GM19324 (cell line): ENCODE measurements at regions not wholly inside any gene's neighbourhood (a gene's known extent, or its start where the extent isn't known, plus 50 kb on each side); places are given as distances from the start of the nearest gene placed in this dataset.
A peak's percentile ranks its signal among the peaks of the same experiment; 100 is the strongest.
"Not testable (repeated sequence)": the region's sequence is repeated elsewhere in the genome, so short reads cannot be mapped to it uniquely, and the experiment has no call there.

Experiments
- ATAC-seq: cut with Tn5 transposase; IDR thresholded peaks from one replicate; pipeline ENCODE4 v1.9.1; 2021; ENCODE audit warnings: mild to moderate bottlenecking, moderate library complexity; ENCODE audit not compliant: unreplicated experiment, low FRiP score

GRCh38 chr3:152574461-152575079, 260.4 kb upstream of the P2RY1 start:
- ATAC-seq: peak; percentile 50

- ATAC-seq: no peak
Observed at GRCh38 chr3:152578769-152579168, 256.2 kb upstream of the P2RY1 start.

GRCh38 chr3:152581951-152582350, 253.0 kb upstream of the P2RY1 start:
- ATAC-seq: no peak

GRCh38 chr3:152583963-152584362, 251.0 kb upstream of the P2RY1 start:
- ATAC-seq: no peak

GRCh38 chr3:152586974-152587373, 248.0 kb upstream of the P2RY1 start:
- ATAC-seq: no peak

- ATAC-seq: no peak
Observed at GRCh38 chr3:152587861-152588260, 247.1 kb upstream of the P2RY1 start.

GRCh38 chr3:152589644-152590043, 245.3 kb upstream of the P2RY1 start:
- no peak for ATAC-seq

- ATAC-seq: no peak
Observed at GRCh38 chr3:152591515-152591914, 243.4 kb upstream of the P2RY1 start.

GRCh38 chr3:152593242-152593641, 241.7 kb upstream of the P2RY1 start:
- no peak for ATAC-seq

- peak; percentile 100 for ATAC-seq
Observed at GRCh38 chr3:152595975-152596821, 238.7 kb upstream of the P2RY1 start.

GRCh38 chr3:152596832-152597231, 238.1 kb upstream of the P2RY1 start:
- ATAC-seq: not testable (repeated sequence)

GRCh38 chr3:152606146-152606545, 228.8 kb upstream of the P2RY1 start:
- no peak for ATAC-seq

GRCh38 chr3:152607179-152607578, 227.8 kb upstream of the P2RY1 start:
- ATAC-seq: no peak

GRCh38 chr3:152608696-152609594, 226.0 kb upstream of the P2RY1 start:
- ATAC-seq: no peak

- ATAC-seq: no peak
Observed at GRCh38 chr3:152609891-152610290, 225.0 kb upstream of the P2RY1 start.

- no peak for ATAC-seq
Observed at GRCh38 chr3:152610622-152611021, 224.3 kb upstream of the P2RY1 start.

- no peak for ATAC-seq
Observed at GRCh38 chr3:152611905-152612304, 223.0 kb upstream of the P2RY1 start.

- ATAC-seq: no peak
Observed at GRCh38 chr3:152613851-152614250, 221.1 kb upstream of the P2RY1 start.

GRCh38 chr3:152615681-152616080, 219.2 kb upstream of the P2RY1 start:
- ATAC-seq: no peak

- ATAC-seq: no peak
Observed at GRCh38 chr3:152617609-152618008, 217.3 kb upstream of the P2RY1 start.

GRCh38 chr3:152618529-152618928, 216.4 kb upstream of the P2RY1 start:
- ATAC-seq: no peak
